ENCODE measurements at regions not wholly inside any gene's neighbourhood (a gene's known extent, or its start where the extent isn't known, plus 50 kb on each side); places are given as distances from the start of the nearest gene placed in this dataset.
"Not testable (repeated sequence)": the region's sequence is repeated elsewhere in the genome, so short reads cannot be mapped to it uniquely, and the experiment has no call there.

DNA sequence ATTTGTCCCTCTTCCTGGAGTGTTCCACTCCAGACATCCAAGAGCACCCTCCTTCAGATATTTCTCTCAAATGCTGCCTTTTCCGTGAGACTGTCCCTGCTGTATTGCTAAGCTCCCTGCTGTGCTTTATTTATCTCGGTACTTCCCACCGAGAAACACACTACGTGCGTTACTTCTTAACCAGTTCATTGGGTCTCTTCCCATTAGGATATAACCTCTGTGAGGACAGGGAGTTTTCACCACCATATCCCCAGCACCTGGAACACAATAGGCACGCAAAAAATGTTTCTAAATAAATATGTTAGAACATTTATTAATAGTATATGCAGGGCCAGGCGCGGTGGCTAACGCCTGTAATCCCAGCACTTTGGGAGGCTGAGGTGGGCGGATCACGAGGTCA lies 308.7 kb upstream of the IL12A start:
- no peak for TF ChIP-seq ZNF8 (CRISPR knock-in tag; IDR thresholded peaks at IDR 0.05)
- no peak for ATAC-seq

- ATAC-seq: not testable (repeated sequence)
Observed at GRCh38 chr3:159681717-159682116, 306.9 kb upstream of the IL12A start.

DNA sequence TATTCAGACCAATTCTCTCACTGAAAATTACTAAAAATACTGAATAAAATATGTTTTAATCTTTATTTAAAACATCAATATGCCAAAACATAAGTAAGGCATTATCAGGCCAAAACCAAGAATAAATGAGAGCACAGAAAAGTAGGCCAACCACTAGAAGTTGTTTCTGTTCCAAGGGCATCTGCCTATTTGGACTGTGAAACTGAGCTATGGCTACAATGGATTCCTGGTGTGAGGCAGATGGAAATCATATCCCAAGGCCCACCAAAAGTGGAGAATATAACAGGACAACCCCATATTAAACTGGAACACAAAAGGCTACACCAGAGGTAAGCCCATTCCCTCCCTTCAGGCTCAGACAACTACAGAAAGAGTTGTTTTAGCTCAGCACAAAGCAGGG lies 302.8 kb upstream of the IL12A start:
- no peak for TF ChIP-seq TOX (CRISPR knock-in tag; IDR thresholded peaks at IDR 0.05; ENCODE audit: borderline replicate concordance)
- TF ChIP-seq, protein P1, sequence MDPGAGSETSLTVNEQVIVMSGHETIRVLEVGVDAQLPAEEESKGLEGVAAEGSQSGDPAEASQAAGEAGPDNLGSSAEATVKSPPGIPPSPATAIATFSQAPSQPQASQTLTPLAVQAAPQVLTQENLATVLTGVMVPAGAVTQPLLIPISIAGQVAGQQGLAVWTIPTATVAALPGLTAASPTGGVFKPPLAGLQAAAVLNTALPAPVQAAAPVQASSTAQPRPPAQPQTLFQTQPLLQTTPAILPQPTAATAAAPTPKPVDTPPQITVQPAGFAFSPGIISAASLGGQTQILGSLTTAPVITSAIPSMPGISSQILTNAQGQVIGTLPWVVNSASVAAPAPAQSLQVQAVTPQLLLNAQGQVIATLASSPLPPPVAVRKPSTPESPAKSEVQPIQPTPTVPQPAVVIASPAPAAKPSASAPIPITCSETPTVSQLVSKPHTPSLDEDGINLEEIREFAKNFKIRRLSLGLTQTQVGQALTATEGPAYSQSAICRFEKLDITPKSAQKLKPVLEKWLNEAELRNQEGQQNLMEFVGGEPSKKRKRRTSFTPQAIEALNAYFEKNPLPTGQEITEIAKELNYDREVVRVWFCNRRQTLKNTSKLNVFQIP (CRISPR knock-in tag; IDR thresholded peaks at IDR 0.05; ENCODE audit: borderline replicate concordance, low read depth): no peak
- TF ChIP-seq ZFP3 (CRISPR knock-in tag; IDR thresholded peaks at IDR 0.05): no peak
- TF ChIP-seq ESRRG (CRISPR knock-in tag; IDR thresholded peaks at IDR 0.05): no peak
- TF ChIP-seq BACH2 (CRISPR knock-in tag; IDR thresholded peaks at IDR 0.05; ENCODE audit: borderline replicate concordance): no peak
- TF ChIP-seq ISL1 (CRISPR knock-in tag; IDR thresholded peaks at IDR 0.05): no peak
- TF ChIP-seq TCF4 (CRISPR knock-in tag; IDR thresholded peaks at IDR 0.05; ENCODE audit: borderline replicate concordance): no peak
- TF ChIP-seq SNAI2 (CRISPR knock-in tag; IDR thresholded peaks at IDR 0.05): no peak
- no peak for TF ChIP-seq ZNF565 (CRISPR knock-in tag; conservative IDR thresholded peaks at IDR 0.05; ENCODE audit: low read depth)
- no peak for TF ChIP-seq PPARA (CRISPR knock-in tag; IDR thresholded peaks at IDR 0.05; ENCODE audit: borderline replicate concordance)
- TF ChIP-seq ZC3H10 (CRISPR knock-in tag; IDR thresholded peaks at IDR 0.05): no peak
- no peak for TF ChIP-seq CREB5 (CRISPR knock-in tag; IDR thresholded peaks at IDR 0.05; ENCODE audit: low read depth)

GRCh38 chr3:159693226-159693625 lies 295.4 kb upstream of the IL12A start:
- ATAC-seq: no peak
- TF ChIP-seq ZNF565 (CRISPR knock-in tag; conservative IDR thresholded peaks at IDR 0.05; ENCODE audit: low read depth): no peak
- no peak for TF ChIP-seq BACH2 (CRISPR knock-in tag; IDR thresholded peaks at IDR 0.05; ENCODE audit: borderline replicate concordance)
- no peak for TF ChIP-seq SNAI2 (CRISPR knock-in tag; IDR thresholded peaks at IDR 0.05)
- no peak for TF ChIP-seq ZNF8 (CRISPR knock-in tag; IDR thresholded peaks at IDR 0.05)
- no peak for TF ChIP-seq ZNF70 (CRISPR knock-in tag; IDR thresholded peaks at IDR 0.05)

More for the DNA sequence above, 302.8 kb upstream of the IL12A start:
- no peak for ATAC-seq

DNA sequence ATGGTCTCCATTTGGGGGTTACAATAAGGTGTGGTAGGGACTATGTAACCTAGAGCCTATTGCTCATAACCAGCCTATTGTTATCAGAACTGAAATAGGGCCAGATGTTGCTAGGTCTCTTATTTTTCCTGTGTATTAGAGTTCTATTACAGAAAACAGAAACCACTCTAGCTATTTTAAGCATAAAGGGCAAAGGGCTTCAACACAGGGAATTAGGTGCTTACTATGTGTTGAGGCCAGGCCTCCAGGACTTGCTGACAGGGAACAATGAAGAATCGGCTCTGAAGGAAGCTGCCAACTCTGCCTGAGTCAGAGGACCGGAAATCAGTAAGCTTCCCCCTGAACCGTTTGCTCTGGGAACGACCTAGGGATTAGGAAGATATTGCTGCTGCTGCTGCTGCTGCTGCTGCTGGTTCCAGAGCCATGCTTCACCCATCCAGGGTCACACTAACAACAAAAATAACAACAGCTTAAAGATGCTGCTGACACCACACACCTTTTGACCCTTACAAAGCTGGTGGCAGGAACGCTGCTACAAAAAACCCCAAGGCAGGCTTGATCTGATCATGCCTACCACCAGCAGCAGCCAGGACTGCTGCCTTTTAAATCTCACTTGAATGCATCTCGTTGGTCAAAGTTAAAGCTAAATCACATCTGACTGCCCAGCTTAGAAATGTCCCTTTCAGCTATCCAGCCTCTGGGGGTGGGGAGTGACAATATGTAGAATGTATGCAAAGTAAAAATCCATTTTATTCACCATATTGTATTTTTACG lies 276.9 kb upstream of the IL12A start:
- TF ChIP-seq ZFP3 (CRISPR knock-in tag; IDR thresholded peaks at IDR 0.05): no peak
- peak; percentile 99 for ATAC-seq

- ATAC-seq: no peak
- TF ChIP-seq BACH2 (CRISPR knock-in tag; IDR thresholded peaks at IDR 0.05; ENCODE audit: borderline replicate concordance) (no peak), TCF4 (CRISPR knock-in tag; IDR thresholded peaks at IDR 0.05; ENCODE audit: borderline replicate concordance) (no peak), ARNTL (CRISPR knock-in tag; IDR thresholded peaks at IDR 0.05; ENCODE audit: borderline replicate concordance, low read depth) (no peak), ZFP3 (CRISPR knock-in tag; IDR thresholded peaks at IDR 0.05) (no peak)
Observed at GRCh38 chr3:159721324-159721723, 267.3 kb upstream of the IL12A start.

DNA sequence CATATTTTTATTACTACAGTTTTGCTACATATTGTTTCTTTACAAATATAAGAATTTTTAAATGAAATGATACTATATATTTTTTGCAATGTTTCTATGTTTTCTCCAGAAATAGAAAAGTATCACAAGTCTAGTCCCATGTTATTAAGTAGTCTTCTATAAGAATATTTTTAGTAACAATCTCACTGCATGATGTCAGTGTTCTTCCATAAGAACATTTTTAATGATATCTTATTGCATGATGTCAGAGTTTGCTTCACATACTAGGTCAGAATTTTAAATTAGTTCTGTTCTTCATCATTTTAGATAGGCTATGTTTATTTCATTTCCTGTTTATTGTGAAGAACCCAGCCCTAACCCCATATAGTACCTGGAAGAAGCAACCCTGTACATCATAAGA lies 265.3 kb upstream of the IL12A start:
- TF ChIP-seq BACH2 (CRISPR knock-in tag; IDR thresholded peaks at IDR 0.05; ENCODE audit: borderline replicate concordance): no peak
- no peak for TF ChIP-seq ARNTL (CRISPR knock-in tag; IDR thresholded peaks at IDR 0.05; ENCODE audit: borderline replicate concordance, low read depth)
- TF ChIP-seq, protein P2, sequence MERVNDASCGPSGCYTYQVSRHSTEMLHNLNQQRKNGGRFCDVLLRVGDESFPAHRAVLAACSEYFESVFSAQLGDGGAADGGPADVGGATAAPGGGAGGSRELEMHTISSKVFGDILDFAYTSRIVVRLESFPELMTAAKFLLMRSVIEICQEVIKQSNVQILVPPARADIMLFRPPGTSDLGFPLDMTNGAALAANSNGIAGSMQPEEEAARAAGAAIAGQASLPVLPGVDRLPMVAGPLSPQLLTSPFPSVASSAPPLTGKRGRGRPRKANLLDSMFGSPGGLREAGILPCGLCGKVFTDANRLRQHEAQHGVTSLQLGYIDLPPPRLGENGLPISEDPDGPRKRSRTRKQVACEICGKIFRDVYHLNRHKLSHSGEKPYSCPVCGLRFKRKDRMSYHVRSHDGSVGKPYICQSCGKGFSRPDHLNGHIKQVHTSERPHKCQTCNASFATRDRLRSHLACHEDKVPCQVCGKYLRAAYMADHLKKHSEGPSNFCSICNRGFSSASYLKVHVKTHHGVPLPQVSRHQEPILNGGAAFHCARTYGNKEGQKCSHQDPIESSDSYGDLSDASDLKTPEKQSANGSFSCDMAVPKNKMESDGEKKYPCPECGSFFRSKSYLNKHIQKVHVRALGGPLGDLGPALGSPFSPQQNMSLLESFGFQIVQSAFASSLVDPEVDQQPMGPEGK (CRISPR knock-in tag; IDR thresholded peaks at IDR 0.05; ENCODE audit: borderline replicate concordance): no peak
- no peak for TF ChIP-seq CSRNP3 (CRISPR knock-in tag; IDR thresholded peaks at IDR 0.05)
- TF ChIP-seq TCF4 (CRISPR knock-in tag; IDR thresholded peaks at IDR 0.05; ENCODE audit: borderline replicate concordance): no peak
- no peak for TF ChIP-seq GLIS3 (CRISPR knock-in tag; IDR thresholded peaks at IDR 0.05)
- no peak for TF ChIP-seq ZC3H10 (CRISPR knock-in tag; IDR thresholded peaks at IDR 0.05)
- TF ChIP-seq, protein P1 (CRISPR knock-in tag; IDR thresholded peaks at IDR 0.05; ENCODE audit: borderline replicate concordance, low read depth): no peak
- TF ChIP-seq CREB5 (CRISPR knock-in tag; IDR thresholded peaks at IDR 0.05; ENCODE audit: low read depth): no peak
- TF ChIP-seq SNAI2 (CRISPR knock-in tag; IDR thresholded peaks at IDR 0.05): no peak
- no peak for ATAC-seq

Data from SK-N-SH treated with all-trans-retinoic acid at 6 μM for 48 hours (cell line).